ENCODE measurements at regions not wholly inside any gene's neighbourhood (a gene's known extent, or its start where the extent isn't known, plus 50 kb on each side); places are given as distances from the start of the nearest gene placed in this dataset.
"Not testable (repeated sequence)": the region's sequence is repeated elsewhere in the genome, so short reads cannot be mapped to it uniquely, and the experiment has no call there.

- no peak overlapping the region for H3K4me3 ChIP-seq
- DNase-seq, result no peak
- no peaks in the 10 kb centered on the region for H3K36me3 ChIP-seq
- no peak for TF ChIP-seq POLR2A (IDR thresholded peaks at IDR 0.05)
- TF ChIP-seq CTCF (IDR thresholded peaks at IDR 0.05), result no peak
- H3K4me1 ChIP-seq, result no peaks in the 10 kb centered on the region
- H3K9me3 ChIP-seq, result no peaks in the 10 kb centered on the region
- intact Hi-C loops (cut with DNase I; ENCODE audit: low total_unique reads), result no loop called here
- no peak overlapping the region for H3K27ac ChIP-seq
- no peaks in the 10 kb centered on the region for H3K27me3 ChIP-seq
These were observed 336.3 kb downstream of the PPP1R3A start for GRCh38 chr7:113582471-113582870.

GRCh38 chr7:113563257-113563656, 355.6 kb downstream of the PPP1R3A start:
- H3K4me1 ChIP-seq; H3K27ac ChIP-seq; H3K9me3 ChIP-seq; H3K4me3 ChIP-seq; intact Hi-C loops (cut with DNase I; ENCODE audit: low total_unique reads); H3K36me3 ChIP-seq; DNase-seq; H3K27me3 ChIP-seq: not testable (repeated sequence)

GRCh38 chr7:113562801-113563200, 356.0 kb downstream of the PPP1R3A start:
- Histone ChIP-seq H3K4me1 (no peaks in the 10 kb centered on the region), H3K4me3 (no peak overlapping the region), H3K27me3 (no peaks in the 10 kb centered on the region), H3K36me3 (no peaks in the 10 kb centered on the region), H3K27ac (no peak overlapping the region), H3K9me3 (no peaks in the 10 kb centered on the region)
- DNase-seq, result no peak
- intact Hi-C loops (cut with DNase I; ENCODE audit: low total_unique reads), result no loop called here
- TF ChIP-seq POLR2A (IDR thresholded peaks at IDR 0.05) (no peak), CTCF (IDR thresholded peaks at IDR 0.05) (no peak)

GRCh38 chr7:113562242-113562641, 356.6 kb downstream of the PPP1R3A start:
- Histone ChIP-seq H3K9me3 (no peaks in the 10 kb centered on the region), H3K4me1 (no peaks in the 10 kb centered on the region), H3K27ac (no peak overlapping the region), H3K27me3 (no peaks in the 10 kb centered on the region), H3K4me3 (no peak overlapping the region), H3K36me3 (no peaks in the 10 kb centered on the region)
- intact Hi-C loops (cut with DNase I; ENCODE audit: low total_unique reads), result no loop called here
- no peak for TF ChIP-seq CTCF (IDR thresholded peaks at IDR 0.05)
- TF ChIP-seq POLR2A (IDR thresholded peaks at IDR 0.05), result no peak
- DNase-seq, result no peak

- DNase-seq, result no peak
- Histone ChIP-seq H3K4me3 (no peak overlapping the region), H3K36me3 (no peaks in the 10 kb centered on the region), H3K4me1 (no peaks in the 10 kb centered on the region), H3K9me3 (no peaks in the 10 kb centered on the region), H3K27me3 (no peaks in the 10 kb centered on the region), H3K27ac (no peak overlapping the region)
- intact Hi-C loops (cut with DNase I; ENCODE audit: low total_unique reads), result no loop called here
- TF ChIP-seq POLR2A (IDR thresholded peaks at IDR 0.05) (no peak), CTCF (IDR thresholded peaks at IDR 0.05) (no peak)
These were observed 357.4 kb downstream of the PPP1R3A start for GRCh38 chr7:113561446-113561845.

GRCh38 chr7:113550966-113551365, 367.8 kb downstream of the PPP1R3A start:
- Histone ChIP-seq H3K36me3 (no peaks in the 10 kb centered on the region), H3K4me1 (no peaks in the 10 kb centered on the region), H3K9me3 (no peaks in the 10 kb centered on the region), H3K4me3 (no peak overlapping the region), H3K27ac (no peak overlapping the region), H3K27me3 (no peaks in the 10 kb centered on the region)
- no peak for TF ChIP-seq CTCF (IDR thresholded peaks at IDR 0.05)
- no peak for TF ChIP-seq POLR2A (IDR thresholded peaks at IDR 0.05)
- DNase-seq, result no peak
- intact Hi-C loops (cut with DNase I; ENCODE audit: low total_unique reads), result no loop called here

All from uterus (tissue), 3 donors.